IgD-negative memory B cell (primary cell): ENCODE measurements at regions not wholly inside any gene's neighbourhood (a gene's known extent, or its start where the extent isn't known, plus 50 kb on each side); places are given as distances from the start of the nearest gene placed in this dataset.

Experiments used
- H3K27ac Mint-ChIP-seq, 3 donors: one replicate each; pipeline ENCODE4 v1.8.0; 2020 to 2022; ENCODE audit warnings: mild to moderate bottlenecking in 3 of 3, mixed read lengths in 3 of 3, moderate library complexity in 1 of 3
- H3K27me3 Mint-ChIP-seq: one replicate; pipeline ENCODE4 v1.8.0; 2021; ENCODE audit warnings: mixed read lengths
- H3K36me3 Mint-ChIP-seq: one replicate; pipeline ENCODE4 v1.8.0; 2020; ENCODE audit warnings: mild to moderate bottlenecking, mixed read lengths
- H3K4me1 Mint-ChIP-seq, 3 donors: one replicate each; pipeline ENCODE4 v1.8.0; 2020 to 2022; ENCODE audit warnings: mixed read lengths in 3 of 3, mild to moderate bottlenecking in 1 of 3
- H3K4me3 Mint-ChIP-seq, 4 donors: one replicate each; pipeline ENCODE4 v1.8.0; 2020 to 2022; ENCODE audit warnings: mild to moderate bottlenecking in 4 of 4, mixed read lengths in 4 of 4, moderate library complexity in 3 of 4
- H3K9me3 Mint-ChIP-seq, 3 donors: one replicate each; pipeline ENCODE4 v1.8.0; 2020 to 2021; ENCODE audit warnings: mixed read lengths in 3 of 3, mild to moderate bottlenecking in 1 of 3

DNA sequence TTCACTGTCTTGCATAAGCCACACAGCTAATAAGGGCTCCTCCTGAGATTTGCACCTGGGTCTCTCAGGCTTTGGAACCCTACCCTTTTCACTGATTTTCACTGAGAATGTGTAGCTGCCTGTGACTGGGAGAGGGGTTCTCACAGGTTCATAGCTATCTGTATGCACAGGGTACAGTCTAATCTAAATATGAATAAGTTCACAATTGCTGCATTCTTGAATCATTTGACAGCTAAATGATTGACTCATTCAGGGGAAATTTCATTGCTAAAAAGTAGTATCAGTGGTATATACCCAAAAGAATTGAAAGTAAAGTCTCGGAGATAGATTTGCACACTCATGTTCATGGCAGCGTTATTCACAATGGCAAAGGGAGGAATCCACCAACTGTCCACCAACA is 140.7 kb downstream of the BOD1 start:
- H3K4me1 Mint-ChIP-seq, result no peaks in the 10 kb centered on the region
- peaks cover 0 to 12% (median 0%) of the 10 kb centered on the region in 3 donors for H3K9me3 Mint-ChIP-seq
- no peak overlapping the region for H3K4me3 Mint-ChIP-seq
- H3K27ac Mint-ChIP-seq, result no peak overlapping the region
- no peaks in the 10 kb centered on the region for H3K27me3 Mint-ChIP-seq
- no peaks in the 10 kb centered on the region for H3K36me3 Mint-ChIP-seq

DNA sequence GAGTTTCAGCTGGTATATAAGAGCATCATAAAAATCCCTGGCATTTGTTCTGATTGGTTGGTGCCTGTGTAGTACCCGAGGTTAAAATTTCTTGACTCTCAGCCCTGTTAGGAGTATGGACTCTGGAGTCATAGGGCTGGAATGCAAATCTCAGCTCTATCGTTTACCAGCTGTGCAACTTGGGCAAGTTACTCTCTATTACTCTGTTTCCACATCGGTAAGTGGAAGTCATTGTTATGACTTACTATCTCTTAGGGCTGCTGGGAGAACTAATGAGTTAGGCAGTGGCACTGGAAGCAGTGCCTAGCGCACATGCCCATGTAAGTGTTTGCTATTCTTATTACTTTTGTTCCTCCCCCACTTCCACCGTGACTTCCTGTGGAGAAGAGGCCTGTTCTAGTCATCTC is 141.6 kb downstream of the BOD1 start:
- Mint-ChIP-seq H3K4me3 (no peak overlapping the region), H3K36me3 (no peaks in the 10 kb centered on the region), H3K27ac (no peak overlapping the region), H3K4me1 (no peaks in the 10 kb centered on the region), H3K9me3 (peaks cover 0 to 12% (median 0%) of the 10 kb centered on the region in 3 donors), H3K27me3 (peaks cover 3% of the 10 kb centered on the region)

DNA sequence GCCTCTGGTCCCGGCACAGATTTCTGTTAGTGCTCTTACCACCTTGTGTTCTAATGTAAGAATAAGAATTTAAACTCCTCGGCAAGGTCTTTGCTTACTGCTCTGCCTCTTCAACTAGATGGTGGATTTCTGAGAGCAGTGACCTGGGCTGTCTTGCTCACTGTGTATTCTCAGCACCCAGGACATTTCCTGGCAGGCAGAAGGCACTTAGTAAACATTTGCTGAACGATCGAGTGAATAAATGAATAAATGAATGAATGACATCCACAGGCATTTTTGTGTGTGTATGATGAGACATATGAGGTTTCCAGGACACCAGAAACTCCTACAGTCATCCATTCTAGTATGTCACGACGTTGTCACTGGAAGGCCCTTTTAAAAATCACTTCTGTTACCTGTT is 143.2 kb downstream of the BOD1 start:
- peaks cover 3% of the 10 kb centered on the region for H3K27me3 Mint-ChIP-seq
- H3K4me3 Mint-ChIP-seq, result no peak overlapping the region
- no peaks in the 10 kb centered on the region for H3K4me1 Mint-ChIP-seq
- H3K36me3 Mint-ChIP-seq, result no peaks in the 10 kb centered on the region
- no peak overlapping the region for H3K27ac Mint-ChIP-seq
- H3K9me3 Mint-ChIP-seq, result peaks cover 0 to 12% (median 0%) of the 10 kb centered on the region in 3 donors

DNA sequence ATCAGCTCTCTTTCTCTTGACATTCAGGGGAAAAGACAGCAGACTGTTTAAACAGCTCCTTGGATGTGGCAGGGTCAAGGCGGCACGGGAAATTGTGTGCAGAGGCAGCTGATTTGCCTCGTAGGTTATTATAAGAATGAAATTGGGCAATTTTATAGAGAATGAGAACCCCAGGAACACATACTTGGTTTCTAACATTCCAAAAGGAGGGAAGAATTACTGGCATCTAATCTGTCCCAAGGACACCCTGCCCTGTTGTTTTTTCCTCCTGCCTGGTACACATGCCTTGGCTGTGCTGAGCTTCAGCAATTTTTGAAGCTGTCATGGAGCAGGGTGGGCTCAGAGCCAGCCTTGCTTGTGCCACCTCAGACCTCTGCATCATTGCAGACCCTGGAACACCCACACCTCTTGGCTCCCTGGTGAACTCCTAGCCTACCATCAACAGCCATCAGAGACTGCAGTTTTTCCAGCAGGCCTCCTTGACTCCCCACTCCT is 143.6 kb downstream of the BOD1 start:
- Mint-ChIP-seq H3K36me3 (no peaks in the 10 kb centered on the region), H3K4me1 (no peaks in the 10 kb centered on the region), H3K27ac (no peak overlapping the region), H3K9me3 (peaks cover 0 to 12% (median 0%) of the 10 kb centered on the region in 3 donors), H3K4me3 (no peak overlapping the region), H3K27me3 (peaks cover 3% of the 10 kb centered on the region)

DNA sequence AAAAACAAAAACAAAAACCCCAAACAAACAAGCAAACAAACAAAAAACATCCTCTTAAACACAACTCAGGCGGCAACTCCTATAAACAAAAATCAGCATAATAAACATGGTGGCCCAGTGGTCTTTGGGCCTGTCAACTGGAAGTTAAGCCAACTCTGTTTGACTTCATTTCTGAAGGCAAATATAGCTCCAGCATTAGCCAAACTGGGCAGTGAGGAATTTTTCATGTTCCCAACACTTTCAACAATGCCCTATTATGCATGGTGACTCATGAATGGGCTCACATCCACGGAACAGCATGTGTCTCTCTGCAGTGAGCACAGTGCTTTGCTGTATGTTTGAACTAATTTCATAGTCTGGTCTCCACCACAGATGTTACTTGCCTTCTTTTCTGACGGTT is 143.9 kb upstream of the STC2 start:
- Mint-ChIP-seq H3K36me3 (no peaks in the 10 kb centered on the region), H3K9me3 (peaks cover 0 to 12% (median 0%) of the 10 kb centered on the region in 3 donors), H3K27ac (no peak overlapping the region), H3K27me3 (peaks cover 3% of the 10 kb centered on the region), H3K4me3 (no peak overlapping the region), H3K4me1 (no peaks in the 10 kb centered on the region)

DNA sequence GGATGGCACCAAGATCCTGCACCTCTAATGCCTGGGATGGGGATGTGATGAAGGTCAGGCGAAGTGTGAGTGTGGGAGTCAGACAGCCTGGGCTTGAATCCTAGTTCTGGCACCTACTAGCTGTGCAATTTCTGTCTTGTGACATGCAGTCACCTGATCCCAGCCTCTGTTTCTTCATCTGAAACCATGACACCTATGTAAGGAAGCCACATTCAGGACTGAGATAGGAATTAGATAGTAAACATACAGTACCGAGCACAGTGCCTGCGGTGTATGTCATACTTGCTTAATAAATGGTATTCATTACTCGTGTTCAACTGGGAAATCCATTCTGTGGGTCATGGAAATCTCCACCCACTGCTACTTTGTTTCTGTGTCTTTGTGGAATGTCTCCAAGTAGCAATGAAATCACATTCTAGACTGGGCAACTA is 140.6 kb upstream of the STC2 start:
- Mint-ChIP-seq H3K4me3 (no peak overlapping the region), H3K27ac (no peak overlapping the region), H3K9me3 (peaks cover 0 to 15% (median 1%) of the 10 kb centered on the region in 3 donors), H3K4me1 (no peaks in the 10 kb centered on the region), H3K36me3 (no peaks in the 10 kb centered on the region), H3K27me3 (peaks cover 3% of the 10 kb centered on the region)

DNA sequence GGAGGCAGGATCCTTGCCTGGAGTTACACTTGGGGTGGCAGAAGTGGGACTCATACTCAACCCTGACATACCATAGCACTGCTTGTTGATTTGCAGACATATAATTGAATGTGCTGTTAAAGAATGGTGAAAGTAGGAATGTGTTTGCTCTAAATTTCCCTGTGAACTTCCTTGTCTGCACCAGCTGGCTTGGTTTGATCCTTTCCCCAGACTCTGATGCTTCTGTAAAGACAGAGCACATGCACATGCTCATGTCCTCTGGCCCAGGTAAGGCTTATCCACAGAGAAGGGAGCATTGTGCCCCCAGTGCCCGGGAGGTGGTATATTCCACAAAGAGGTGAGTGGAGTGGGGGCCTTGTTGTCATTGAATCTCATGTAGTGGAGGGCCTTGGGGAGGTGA is 138.0 kb upstream of the STC2 start:
- no peaks in the 10 kb centered on the region for H3K4me1 Mint-ChIP-seq
- peaks cover 1 to 11% (median 3%) of the 10 kb centered on the region in 3 donors for H3K9me3 Mint-ChIP-seq
- no peak overlapping the region for H3K4me3 Mint-ChIP-seq
- H3K27me3 Mint-ChIP-seq, result peaks cover 3% of the 10 kb centered on the region
- H3K36me3 Mint-ChIP-seq, result no peaks in the 10 kb centered on the region
- no peak overlapping the region for H3K27ac Mint-ChIP-seq

DNA sequence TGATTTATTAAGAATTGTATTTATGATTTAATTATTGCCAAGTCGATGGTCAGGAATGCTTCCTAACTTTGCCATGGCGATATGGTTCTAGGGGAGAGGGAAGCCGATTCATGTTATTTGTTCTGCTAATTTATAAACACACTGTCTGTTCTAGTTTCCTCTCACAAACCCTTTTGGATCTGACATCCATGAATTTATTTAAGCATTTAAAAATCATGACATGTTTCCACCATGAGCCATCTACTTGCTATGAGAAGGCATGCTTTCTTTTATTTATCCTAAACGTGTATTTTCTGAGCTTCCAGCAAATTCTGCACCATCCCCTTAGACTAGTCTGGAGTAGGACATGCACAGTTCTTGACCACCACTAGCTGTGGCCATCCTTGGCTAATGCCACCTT is 136.6 kb upstream of the STC2 start:
- Mint-ChIP-seq H3K27ac (no peak overlapping the region), H3K4me3 (no peak overlapping the region), H3K36me3 (no peaks in the 10 kb centered on the region), H3K9me3 (peaks cover 4 to 11% (median 8%) of the 10 kb centered on the region in 3 donors), H3K27me3 (no peaks in the 10 kb centered on the region), H3K4me1 (no peaks in the 10 kb centered on the region)

DNA sequence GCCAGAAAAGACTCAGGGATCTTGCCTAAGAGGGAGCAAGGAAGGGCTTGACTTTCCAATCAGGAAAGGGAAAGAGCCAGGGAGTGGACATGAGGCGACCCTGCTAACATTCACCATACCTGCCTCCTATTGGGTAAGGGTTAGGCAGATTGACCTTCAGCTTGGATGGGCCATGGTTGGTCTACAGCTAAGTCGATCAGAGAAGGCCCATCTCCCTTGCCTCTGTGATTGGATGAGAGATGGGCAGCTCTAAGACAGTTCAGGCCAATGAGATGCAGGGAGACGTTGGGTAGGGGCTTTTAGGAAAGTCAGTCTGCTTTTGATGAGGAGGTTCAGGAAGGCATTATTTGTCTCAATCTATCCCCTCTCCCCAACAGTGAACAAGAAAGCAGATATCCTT is 135.0 kb upstream of the STC2 start:
- Mint-ChIP-seq H3K36me3 (no peaks in the 10 kb centered on the region), H3K9me3 (peaks cover 7 to 11% (median 8%) of the 10 kb centered on the region in 3 donors), H3K27ac (no peak overlapping the region), H3K4me3 (no peak overlapping the region), H3K27me3 (peaks cover 3% of the 10 kb centered on the region), H3K4me1 (no peaks in the 10 kb centered on the region)

DNA sequence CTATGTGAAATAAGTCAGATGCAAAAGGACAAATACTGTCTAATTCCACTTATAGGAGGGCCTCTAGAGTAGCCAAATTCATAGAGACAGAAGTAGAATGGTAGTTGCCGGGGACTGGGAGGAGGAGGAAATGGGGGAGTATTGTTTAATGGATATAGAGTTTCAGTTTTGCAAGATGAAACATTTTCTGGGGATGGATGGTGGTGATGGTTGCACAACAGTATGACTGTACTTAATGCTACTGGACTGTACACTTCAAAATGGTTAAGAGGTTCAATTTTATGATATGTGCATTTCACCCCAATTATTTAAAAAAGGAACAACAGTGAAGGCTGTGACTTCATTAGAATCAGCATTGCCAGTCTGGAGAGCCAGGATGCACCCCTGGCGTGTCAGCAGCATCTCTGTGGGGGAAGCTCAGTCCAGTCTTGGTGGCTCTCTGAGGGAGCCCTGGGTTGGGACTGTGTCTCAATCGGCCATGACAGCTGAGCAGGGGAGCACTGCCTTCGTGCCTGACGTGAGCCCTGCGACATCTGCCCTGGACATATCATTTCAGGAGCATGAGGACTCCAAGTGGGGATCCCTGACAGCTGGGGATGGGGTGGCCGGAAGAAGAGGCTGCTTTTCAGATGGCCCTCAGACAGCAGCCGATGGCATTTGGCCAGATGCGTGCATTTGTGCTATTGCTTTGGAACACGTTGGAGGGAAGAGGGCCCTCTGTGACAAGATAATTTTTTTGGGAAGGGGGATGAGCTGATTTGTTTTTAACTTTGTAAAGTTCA is 130.8 kb upstream of the STC2 start:
- H3K27ac Mint-ChIP-seq, result no peak overlapping the region
- peaks cover 0 to 8% (median 5%) of the 10 kb centered on the region in 3 donors for H3K9me3 Mint-ChIP-seq
- H3K36me3 Mint-ChIP-seq, result no peaks in the 10 kb centered on the region
- H3K27me3 Mint-ChIP-seq, result peaks cover 3% of the 10 kb centered on the region
- H3K4me1 Mint-ChIP-seq, result no peaks in the 10 kb centered on the region
- no peak overlapping the region for H3K4me3 Mint-ChIP-seq

DNA sequence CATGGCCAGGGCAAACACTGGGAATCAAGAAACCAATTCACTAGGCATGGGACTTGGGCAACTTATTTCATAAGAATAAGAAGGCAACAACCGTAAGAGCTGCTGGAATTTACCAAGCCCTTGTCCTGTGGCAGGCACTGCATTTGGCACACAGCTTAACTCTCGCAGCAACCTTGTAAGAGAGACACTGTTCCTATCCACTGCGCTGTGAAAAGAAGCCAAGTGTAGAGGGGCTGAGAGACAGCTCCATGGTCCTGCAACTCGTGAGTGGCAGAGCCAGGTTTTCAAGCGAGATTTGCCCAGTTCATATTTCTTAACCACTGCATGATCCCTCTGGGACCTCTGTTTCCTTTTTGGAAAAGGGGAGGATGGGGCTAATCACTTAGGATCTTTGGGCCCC is 129.3 kb upstream of the STC2 start:
- no peak overlapping the region for H3K4me3 Mint-ChIP-seq
- H3K36me3 Mint-ChIP-seq, result no peaks in the 10 kb centered on the region
- peaks cover 3% of the 10 kb centered on the region for H3K27me3 Mint-ChIP-seq
- H3K4me1 Mint-ChIP-seq, result no peaks in the 10 kb centered on the region
- H3K9me3 Mint-ChIP-seq, result peaks cover 0 to 8% (median 5%) of the 10 kb centered on the region in 3 donors
- H3K27ac Mint-ChIP-seq, result no peak overlapping the region

DNA sequence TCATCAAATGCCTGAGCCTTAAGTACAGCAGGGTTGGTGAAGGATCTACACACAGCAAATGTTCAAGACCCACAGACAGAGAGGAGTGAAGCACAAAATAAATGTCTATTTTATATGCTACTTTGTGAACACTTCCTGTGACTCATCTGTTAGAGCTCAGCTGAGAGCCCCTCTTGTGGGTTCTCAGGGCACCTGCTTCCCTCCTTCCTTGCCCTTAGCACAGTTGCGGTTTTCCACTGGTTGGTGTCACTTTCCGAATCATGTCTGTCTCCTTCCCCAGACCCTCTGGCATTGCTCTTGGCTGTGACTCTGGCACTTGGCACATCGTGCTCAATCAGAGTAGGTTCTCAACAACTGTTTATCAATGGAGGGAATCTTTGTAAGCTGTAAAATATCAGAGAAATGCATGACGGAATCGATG is 128.5 kb upstream of the STC2 start:
- Mint-ChIP-seq H3K4me1 (no peaks in the 10 kb centered on the region), H3K9me3 (peaks cover 0 to 5% (median 4%) of the 10 kb centered on the region in 3 donors), H3K27ac (no peak overlapping the region), H3K36me3 (no peaks in the 10 kb centered on the region), H3K4me3 (no peak overlapping the region), H3K27me3 (peaks cover 3% of the 10 kb centered on the region)

DNA sequence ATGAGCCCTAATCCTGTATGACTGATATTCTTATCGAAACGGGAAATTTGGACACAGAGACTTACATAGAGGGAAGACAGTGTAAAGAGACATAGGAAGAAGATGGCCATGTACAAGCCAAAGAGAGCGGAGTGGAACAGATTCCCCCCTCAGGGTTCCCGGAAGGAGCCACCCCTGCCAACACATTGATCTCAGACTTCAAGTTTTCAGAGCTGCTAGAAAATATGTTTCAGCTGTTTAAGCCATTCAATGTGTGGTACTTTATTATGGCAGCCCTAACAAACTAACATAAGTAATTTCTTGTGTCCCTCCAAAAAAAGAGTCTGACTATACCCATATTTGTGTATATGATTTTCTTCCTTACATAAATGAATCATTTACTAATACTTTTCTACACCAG is 128.0 kb upstream of the STC2 start:
- no peaks in the 10 kb centered on the region for H3K36me3 Mint-ChIP-seq
- no peak overlapping the region for H3K27ac Mint-ChIP-seq
- H3K4me1 Mint-ChIP-seq, result no peaks in the 10 kb centered on the region
- no peak overlapping the region for H3K4me3 Mint-ChIP-seq
- H3K27me3 Mint-ChIP-seq, result peaks cover 3% of the 10 kb centered on the region
- H3K9me3 Mint-ChIP-seq, result peaks cover 0 to 5% (median 4%) of the 10 kb centered on the region in 3 donors

DNA sequence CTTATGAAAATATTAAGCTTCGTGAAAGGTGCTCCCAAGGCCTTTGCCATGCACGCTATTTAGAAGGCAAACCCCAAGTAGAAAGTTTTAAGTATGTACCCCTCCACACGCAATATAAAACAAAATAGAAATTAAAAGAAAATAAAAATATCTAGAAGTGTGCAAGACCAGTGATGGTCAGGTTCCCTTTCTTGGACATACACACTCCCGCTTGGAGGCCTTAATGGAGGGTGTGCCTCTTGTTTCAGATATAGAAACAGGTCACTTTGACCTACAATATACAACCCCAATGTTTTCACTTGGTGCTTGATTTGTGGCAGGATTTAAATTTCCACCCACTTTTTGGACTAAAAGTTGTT is 127.4 kb upstream of the STC2 start:
- Mint-ChIP-seq H3K4me1 (no peaks in the 10 kb centered on the region), H3K27ac (no peak overlapping the region), H3K9me3 (peaks cover 0 to 4% (median under 1%) of the 10 kb centered on the region in 3 donors), H3K36me3 (no peaks in the 10 kb centered on the region), H3K4me3 (no peak overlapping the region), H3K27me3 (peaks cover 3% of the 10 kb centered on the region)

DNA sequence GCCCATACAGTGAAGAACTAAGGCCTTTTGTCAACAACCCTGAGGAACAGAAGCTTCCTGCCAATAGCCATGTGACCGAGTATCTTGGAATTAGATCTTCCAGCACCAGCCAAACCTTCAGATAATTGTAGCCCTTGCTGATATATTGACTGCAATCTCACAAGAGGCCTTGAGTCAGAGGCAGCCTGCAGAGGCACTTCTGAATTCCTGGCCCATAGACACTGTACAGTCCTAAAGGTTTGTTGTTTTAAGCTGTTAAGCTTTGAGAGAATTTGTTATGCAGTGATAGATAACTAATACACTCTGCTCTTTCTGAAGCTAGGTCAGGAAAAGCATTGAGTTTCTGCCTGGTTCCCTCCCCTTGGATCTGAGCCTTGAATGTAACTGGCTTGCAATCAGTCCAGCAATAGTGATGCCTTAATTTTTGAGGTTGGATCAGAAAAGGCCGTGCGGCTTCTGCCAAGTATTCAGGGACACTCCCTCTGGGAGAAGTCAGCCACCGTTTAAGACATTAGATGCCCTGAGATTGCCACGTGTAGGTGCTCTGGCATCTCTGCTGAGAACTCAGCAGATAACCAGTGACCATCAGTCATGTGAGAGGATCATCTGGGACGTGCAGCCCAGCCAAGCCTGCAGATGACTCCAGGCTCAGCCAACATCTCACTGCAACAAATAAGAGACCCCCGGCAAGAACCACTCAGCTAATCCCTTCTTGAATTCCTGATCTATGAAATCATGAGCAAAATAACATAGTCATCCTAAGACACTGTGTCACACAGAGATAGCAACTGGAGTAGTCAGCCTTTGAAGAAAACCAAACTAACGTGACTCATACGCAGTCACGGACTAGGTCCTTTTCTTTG is 126.8 kb upstream of the STC2 start:
- no peak overlapping the region for H3K4me3 Mint-ChIP-seq
- no peaks in the 10 kb centered on the region for H3K4me1 Mint-ChIP-seq
- H3K27ac Mint-ChIP-seq, result no peak overlapping the region
- H3K36me3 Mint-ChIP-seq, result no peaks in the 10 kb centered on the region
- H3K9me3 Mint-ChIP-seq, result peaks cover 0 to 3% (median 0%) of the 10 kb centered on the region in 3 donors
- H3K27me3 Mint-ChIP-seq, result peaks cover 3% of the 10 kb centered on the region
